ENCODE measurements at regions not wholly inside any gene's neighbourhood (a gene's known extent, or its start where the extent isn't known, plus 50 kb on each side); places are given as distances from the start of the nearest gene placed in this dataset.

DNA sequence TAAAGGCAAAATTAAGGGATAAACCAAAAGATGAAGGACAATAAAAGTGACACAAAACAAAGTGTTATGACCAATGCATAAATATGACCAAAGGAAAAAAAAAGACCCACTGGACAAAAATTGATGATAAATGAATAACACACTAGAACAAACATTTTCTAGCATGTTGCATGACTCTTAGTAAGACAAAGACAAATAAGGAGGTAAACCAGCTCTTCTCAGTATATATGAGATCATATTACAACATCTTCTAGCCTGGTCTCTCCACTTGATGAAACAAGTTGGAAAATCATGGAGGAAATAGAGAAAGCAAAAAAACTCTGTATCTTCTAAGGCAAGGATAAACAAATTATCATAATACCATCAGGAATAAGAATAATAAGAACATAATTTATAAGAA is 163.9 kb upstream of the GBE1 start:
- Histone ChIP-seq H3K27me3 (no peaks in the 10 kb centered on the region), H3K36me3 (ENCODE audit: low read depth, missing control alignments) (no peaks in the 10 kb centered on the region), H3K4me3 (no peak overlapping the region), H3K9me3 (no peaks in the 10 kb centered on the region), H3K4me1 (peaks cover 9% of the 10 kb centered on the region), H3K27ac (no peak overlapping the region)
- intact Hi-C loops (cut with DNase I; ENCODE audit: low total_unique reads) = no loop called here
- TF ChIP-seq, protein P1, sequence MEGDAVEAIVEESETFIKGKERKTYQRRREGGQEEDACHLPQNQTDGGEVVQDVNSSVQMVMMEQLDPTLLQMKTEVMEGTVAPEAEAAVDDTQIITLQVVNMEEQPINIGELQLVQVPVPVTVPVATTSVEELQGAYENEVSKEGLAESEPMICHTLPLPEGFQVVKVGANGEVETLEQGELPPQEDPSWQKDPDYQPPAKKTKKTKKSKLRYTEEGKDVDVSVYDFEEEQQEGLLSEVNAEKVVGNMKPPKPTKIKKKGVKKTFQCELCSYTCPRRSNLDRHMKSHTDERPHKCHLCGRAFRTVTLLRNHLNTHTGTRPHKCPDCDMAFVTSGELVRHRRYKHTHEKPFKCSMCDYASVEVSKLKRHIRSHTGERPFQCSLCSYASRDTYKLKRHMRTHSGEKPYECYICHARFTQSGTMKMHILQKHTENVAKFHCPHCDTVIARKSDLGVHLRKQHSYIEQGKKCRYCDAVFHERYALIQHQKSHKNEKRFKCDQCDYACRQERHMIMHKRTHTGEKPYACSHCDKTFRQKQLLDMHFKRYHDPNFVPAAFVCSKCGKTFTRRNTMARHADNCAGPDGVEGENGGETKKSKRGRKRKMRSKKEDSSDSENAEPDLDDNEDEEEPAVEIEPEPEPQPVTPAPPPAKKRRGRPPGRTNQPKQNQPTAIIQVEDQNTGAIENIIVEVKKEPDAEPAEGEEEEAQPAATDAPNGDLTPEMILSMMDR (IDR thresholded peaks at IDR 0.05) = no peak
- no peak for TF ChIP-seq POLR2A (IDR thresholded peaks at IDR 0.05)
- no peak for DNase-seq

DNA sequence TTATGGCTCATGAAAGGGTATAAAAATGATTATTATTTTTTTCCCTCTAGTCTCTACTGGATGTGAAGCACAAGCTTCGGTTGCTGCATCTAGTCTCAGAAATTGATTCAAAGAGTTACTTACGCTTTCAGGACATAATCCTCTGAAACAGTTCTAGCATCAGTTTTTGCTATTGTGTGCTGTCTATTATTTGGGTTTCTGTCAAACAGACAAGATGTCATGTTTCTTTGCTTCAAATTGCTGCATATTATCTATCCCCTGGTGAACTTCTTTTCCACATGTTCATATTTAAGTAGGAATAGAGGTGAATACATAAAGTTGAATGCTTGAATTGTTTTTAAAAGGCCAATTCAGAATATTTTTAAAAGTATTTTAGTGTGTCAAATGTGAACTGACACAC is 161.6 kb upstream of the GBE1 start:
- no peak overlapping the region for H3K27ac ChIP-seq
- no peak for TF ChIP-seq POLR2A (IDR thresholded peaks at IDR 0.05)
- TF ChIP-seq, protein P1 (IDR thresholded peaks at IDR 0.05) = no peak
- H3K27me3 ChIP-seq = no peaks in the 10 kb centered on the region
- H3K9me3 ChIP-seq = no peaks in the 10 kb centered on the region
- no peak overlapping the region for H3K4me3 ChIP-seq
- intact Hi-C loops (cut with DNase I; ENCODE audit: low total_unique reads) = no loop called here
- DNase-seq = no peak
- peaks cover 9% of the 10 kb centered on the region for H3K4me1 ChIP-seq
- H3K36me3 ChIP-seq (ENCODE audit: low read depth, missing control alignments) = no peaks in the 10 kb centered on the region
- 92 to 95% methylated on average over 2 of the region's 2 CpGs for WGBS, 2 donors

DNA sequence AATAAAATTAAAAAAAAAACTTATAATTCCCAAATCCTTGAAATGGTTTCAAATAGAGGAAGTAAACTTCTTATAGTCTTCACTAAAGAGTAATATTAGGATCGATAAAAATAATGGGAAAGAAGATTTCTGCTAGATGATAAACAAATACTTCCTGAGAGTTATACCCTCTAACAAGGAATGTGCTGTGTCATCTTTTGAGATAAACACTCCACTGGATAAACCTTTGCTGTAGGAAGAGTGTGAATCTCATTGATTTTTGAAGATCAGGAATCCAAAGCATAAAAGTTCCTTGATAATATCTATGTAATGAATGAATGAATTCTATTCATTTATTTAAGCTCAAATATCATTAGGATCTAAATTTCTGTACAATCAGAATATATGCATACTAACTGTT is 161.0 kb upstream of the GBE1 start:
- no peak for DNase-seq
- peaks cover 9% of the 10 kb centered on the region for H3K4me1 ChIP-seq
- no peak overlapping the region for H3K27ac ChIP-seq
- TF ChIP-seq, protein P1 (IDR thresholded peaks at IDR 0.05) = no peak
- no peak for TF ChIP-seq POLR2A (IDR thresholded peaks at IDR 0.05)
- intact Hi-C loops (cut with DNase I; ENCODE audit: low total_unique reads) = no loop called here
- no peaks in the 10 kb centered on the region for H3K36me3 ChIP-seq (ENCODE audit: low read depth, missing control alignments)
- 79 to 94% methylated on average over 1 of the region's 1 CpG for WGBS, 2 donors
- no peaks in the 10 kb centered on the region for H3K9me3 ChIP-seq
- no peak overlapping the region for H3K4me3 ChIP-seq
- no peaks in the 10 kb centered on the region for H3K27me3 ChIP-seq

DNA sequence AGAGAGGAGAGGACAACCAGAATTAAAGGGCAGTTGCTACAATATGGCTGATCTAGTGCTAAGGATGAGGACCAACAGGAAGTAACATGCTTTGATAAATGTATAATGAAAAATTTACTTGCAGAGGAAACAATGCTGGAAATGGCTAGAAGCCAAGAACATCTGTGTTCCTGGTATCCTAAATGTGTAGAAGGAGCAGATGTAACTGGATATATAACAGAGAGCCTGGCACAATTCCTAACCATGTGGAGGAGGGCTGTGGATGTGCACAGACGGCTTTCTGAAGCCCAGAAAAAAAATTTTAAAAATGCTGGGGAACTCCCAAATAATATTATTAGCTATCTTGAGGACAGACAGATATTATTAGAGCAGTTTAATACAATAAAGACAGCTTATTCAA is 159.4 kb upstream of the GBE1 start:
- 19 to 28% methylated on average over 1 of the region's 1 CpG for WGBS, 2 donors
- peak; percentile 21 for DNase-seq

DNA sequence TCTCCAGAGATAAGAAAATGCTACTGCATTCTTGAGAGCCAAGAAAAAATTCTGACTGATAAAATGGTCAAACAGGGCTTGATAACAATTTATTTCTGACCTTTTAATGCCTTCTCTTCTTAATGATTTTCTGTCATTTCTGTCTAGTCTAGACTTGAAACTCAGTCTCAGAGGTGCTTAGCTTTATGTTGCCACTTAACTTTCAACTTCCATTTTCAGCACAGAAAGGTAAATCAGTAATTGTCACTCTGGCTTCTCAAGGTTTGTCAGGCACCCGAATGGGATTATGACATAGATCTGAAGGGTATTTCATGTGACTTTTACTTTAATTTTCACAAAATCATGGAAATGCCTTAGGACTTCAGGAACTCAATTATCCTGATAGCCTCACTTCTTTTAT is 155.4 kb upstream of the GBE1 start:
- TF ChIP-seq POLR2A (IDR thresholded peaks at IDR 0.05) = no peak
- TF ChIP-seq, protein P1 (IDR thresholded peaks at IDR 0.05) = no peak
- intact Hi-C loops (cut with DNase I; ENCODE audit: low total_unique reads) = no loop called here
- Histone ChIP-seq H3K27me3 (no peaks in the 10 kb centered on the region), H3K36me3 (ENCODE audit: low read depth, missing control alignments) (no peaks in the 10 kb centered on the region), H3K27ac (peak overlapping the region in 1 of 2 donors; percentile 4), H3K4me3 (no peak overlapping the region), H3K9me3 (no peaks in the 10 kb centered on the region), H3K4me1 (peaks cover 9% of the 10 kb centered on the region)
- WGBS, 2 donors = 33 to 67% methylated on average over 1 of the region's 1 CpG
- DNase-seq = no peak

More for the DNA sequence above, 159.4 kb upstream of the GBE1 start:
- no peak for TF ChIP-seq POLR2A (IDR thresholded peaks at IDR 0.05)
- TF ChIP-seq, protein P1 (IDR thresholded peaks at IDR 0.05) = no peak
- no peaks in the 10 kb centered on the region for H3K27me3 ChIP-seq
- intact Hi-C loops (cut with DNase I; ENCODE audit: low total_unique reads) = no loop called here
- H3K27ac ChIP-seq = no peak overlapping the region
- no peaks in the 10 kb centered on the region for H3K9me3 ChIP-seq
- no peaks in the 10 kb centered on the region for H3K36me3 ChIP-seq (ENCODE audit: low read depth, missing control alignments)
- H3K4me1 ChIP-seq = peaks cover 9% of the 10 kb centered on the region
- no peak overlapping the region for H3K4me3 ChIP-seq

All from testis (tissue), 2 donors.